Osteoblast (primary cell): ENCODE measurements at regions not wholly inside any gene's neighbourhood (a gene's known extent, or its start where the extent isn't known, plus 50 kb on each side); places are given as distances from the start of the nearest gene placed in this dataset.
"Not testable (repeated sequence)": the region's sequence is repeated elsewhere in the genome, so short reads cannot be mapped to it uniquely, and the experiment has no call there.

Experiments
- DNase-seq: peaks from one replicate; pipeline ENCODE4 v3.0.0; 2011; ENCODE audit warnings: low spot score, mixed read lengths; ENCODE audit not compliant: insufficient read length; ENCODE audit errors: missing footprints
- H2AFZ ChIP-seq: 2 replicates; pipeline ENCODE4 v1.6.0; 2011; ENCODE audit warnings: mild to moderate bottlenecking, low read length
- H3K27ac ChIP-seq: 2 replicates; pipeline ENCODE4 v1.5.1; 2011; ENCODE audit warnings: mild to moderate bottlenecking, low read depth, low read length, moderate library complexity
- H3K27me3 ChIP-seq: 2 replicates; pipeline ENCODE4 v1.6.0; 2012; ENCODE audit warnings: mild to moderate bottlenecking, control low read depth, inconsistent platforms, low read length, moderate library complexity; ENCODE audit not compliant: insufficient read depth
- H3K36me3 ChIP-seq: 2 replicates; pipeline ENCODE4 v1.5.1; 2011; ENCODE audit warnings: mild to moderate bottlenecking, low read length, control low read depth, moderate library complexity; ENCODE audit not compliant: insufficient read depth
- H3K4me1 ChIP-seq: 2 replicates; pipeline ENCODE4 v1.5.1; 2011; ENCODE audit warnings: mild to moderate bottlenecking, low read length, control low read depth, moderate library complexity; ENCODE audit not compliant: insufficient read depth
- H3K4me2 ChIP-seq: 2 replicates; pipeline ENCODE4 v1.6.0; 2011; ENCODE audit warnings: mild to moderate bottlenecking, low read length; ENCODE audit not compliant: insufficient read depth
- H3K4me3 ChIP-seq: fragments of 200-600 bp; sonication (generic); 3 replicates; pipeline ENCODE4 v1.5.1; 2012; ENCODE audit warnings: mild to moderate bottlenecking, low read length, inconsistent platforms; ENCODE audit not compliant: insufficient read depth
- H3K79me2 ChIP-seq: 2 replicates; pipeline ENCODE4 v1.6.0; 2012; ENCODE audit warnings: mild to moderate bottlenecking, low read length, control low read depth, inconsistent platforms; ENCODE audit not compliant: insufficient read depth
- H3K9me3 ChIP-seq: 2 replicates; pipeline ENCODE4 v1.5.1; 2011; ENCODE audit warnings: low read depth, low read length, control low read depth
- H4K20me1 ChIP-seq: 2 replicates; pipeline ENCODE4 v1.6.0; 2012; ENCODE audit warnings: mild to moderate bottlenecking, low read length, control low read depth; ENCODE audit not compliant: insufficient read depth
- CTCF ChIP-seq: IDR thresholded peaks from 2 replicates; pipeline ENCODE4 v1.5.1; 2011; ENCODE audit warnings: mild to moderate bottlenecking, low read depth, low read length, moderate library complexity; ENCODE audit errors: extremely low read depth

DNA sequence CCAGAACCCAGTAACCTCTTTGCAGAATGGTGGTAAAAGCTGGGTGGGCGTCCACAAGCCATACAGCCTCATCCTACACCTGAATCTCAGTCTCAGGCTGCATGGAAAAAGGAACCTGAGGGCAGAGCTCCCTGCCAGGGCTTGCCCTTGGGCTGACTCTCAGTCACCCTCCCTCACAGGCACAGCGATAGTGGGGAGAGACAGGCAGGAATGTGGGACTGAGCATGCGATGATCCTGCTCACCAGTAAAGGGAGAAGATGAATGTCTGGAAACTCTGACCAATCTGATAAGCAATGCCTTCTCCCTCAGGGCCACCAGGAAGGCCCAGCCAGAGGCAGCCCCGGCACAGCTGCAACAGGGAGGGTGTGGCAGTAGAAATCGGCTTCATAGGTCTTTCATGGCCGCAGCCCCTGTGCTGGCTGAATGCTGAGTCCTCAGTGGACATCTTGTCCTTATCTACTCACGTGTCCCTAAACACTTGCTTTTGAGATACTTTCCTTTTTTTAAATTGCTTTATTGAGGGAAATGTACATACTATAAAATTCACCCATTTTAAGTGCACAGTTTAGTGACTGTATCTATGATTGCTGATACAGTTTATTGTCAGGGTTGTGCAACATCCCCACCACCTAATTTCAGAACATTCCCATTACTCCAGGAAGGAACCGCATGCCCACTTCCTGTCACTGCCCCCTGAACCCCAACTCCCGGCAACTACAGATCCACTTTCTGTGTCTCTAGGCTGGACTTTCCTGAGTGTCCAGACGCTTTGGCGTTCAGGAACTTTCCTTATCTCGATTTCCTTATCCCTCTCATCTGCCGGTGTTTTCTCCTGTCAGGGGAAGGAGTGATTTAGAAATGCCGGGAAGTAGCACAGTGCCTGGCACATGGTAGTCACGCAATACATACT is 258.1 kb downstream of the PCNX1 start:
- Histone ChIP-seq H3K36me3 (no peaks in the 10 kb centered on the region), H2AFZ (peak overlapping the region; percentile 6), H3K9me3 (no peaks in the 10 kb centered on the region), H3K79me2 (no peaks in the 10 kb centered on the region), H3K4me2 (no peak overlapping the region), H3K27me3 (no peaks in the 10 kb centered on the region), H4K20me1 (no peaks in the 10 kb centered on the region), H3K27ac (no peak overlapping the region), H3K4me1 (peaks cover 5% of the 10 kb centered on the region), H3K4me3 (no peak overlapping the region)
- no peak for TF ChIP-seq CTCF
- no peak for DNase-seq

GRCh38 chr14:71166180-71166837 is 259.1 kb downstream of the PCNX1 start:
- Histone ChIP-seq H3K4me3 (no peak overlapping the region), H4K20me1 (no peaks in the 10 kb centered on the region), H3K27ac (peak overlapping the region; percentile 15), H2AFZ (no peak overlapping the region), H3K9me3 (no peaks in the 10 kb centered on the region), H3K36me3 (no peaks in the 10 kb centered on the region), H3K27me3 (no peaks in the 10 kb centered on the region), H3K4me2 (no peak overlapping the region), H3K4me1 (peaks cover 5% of the 10 kb centered on the region), H3K79me2 (no peaks in the 10 kb centered on the region)
- peak; percentile 96 for TF ChIP-seq CTCF
- DNase-seq: peak; percentile 98

DNA sequence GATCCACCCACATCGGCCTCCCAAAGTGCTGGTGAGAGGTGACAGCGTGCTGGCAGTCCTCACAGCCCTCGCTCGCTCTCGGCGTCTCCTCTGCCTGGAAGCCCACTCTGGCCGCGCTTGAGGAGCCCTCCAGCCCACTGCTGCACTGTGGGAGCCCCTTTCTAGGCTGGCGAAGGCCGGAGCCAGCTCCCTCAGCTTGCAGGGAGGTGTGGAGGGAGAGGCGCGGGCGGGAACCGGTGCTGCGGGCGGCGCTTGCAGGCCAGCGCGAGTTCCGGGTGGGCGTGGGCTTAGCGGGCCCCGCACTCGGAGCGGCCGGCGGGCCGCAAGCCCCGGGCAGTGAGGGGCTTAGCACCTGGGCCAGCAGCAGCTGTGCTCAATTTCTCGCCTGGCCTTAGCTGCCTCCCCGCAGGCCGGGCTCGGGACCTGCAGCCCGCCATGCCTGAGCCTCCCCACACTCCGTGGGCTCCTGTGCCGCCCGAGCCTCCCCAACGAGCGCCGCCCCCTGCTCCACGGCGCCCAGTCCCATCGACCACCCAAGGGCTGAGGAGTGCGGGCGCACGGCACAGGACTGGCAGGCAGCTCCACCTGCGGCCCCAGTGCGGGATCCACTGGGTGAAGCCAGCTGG is 260.2 kb downstream of the PCNX1 start:
- not testable (repeated sequence) for H3K36me3 ChIP-seq, H3K27ac ChIP-seq, H3K4me1 ChIP-seq, H3K4me2 ChIP-seq, H3K79me2 ChIP-seq, H2AFZ ChIP-seq, H3K4me3 ChIP-seq, DNase-seq, H4K20me1 ChIP-seq, H3K27me3 ChIP-seq, H3K9me3 ChIP-seq

DNA sequence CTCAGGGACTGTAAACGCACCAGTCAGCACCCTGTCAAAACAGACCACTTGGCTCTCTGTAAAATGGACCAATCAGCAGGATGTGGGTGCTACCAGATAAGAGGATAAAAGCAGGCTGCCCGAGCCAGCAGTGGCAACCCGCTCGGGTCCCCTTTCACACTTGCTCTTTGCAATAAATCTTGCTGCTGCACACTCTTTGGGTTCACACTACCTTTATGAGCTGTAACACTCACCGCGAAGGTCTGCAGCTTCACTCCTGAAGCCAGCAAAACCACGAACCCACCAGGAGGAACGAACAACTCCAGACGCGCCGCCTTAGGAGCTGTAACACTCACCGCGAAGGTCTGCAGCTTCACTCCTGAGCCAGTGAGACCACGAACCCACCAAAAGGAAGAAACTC is 260.9 kb downstream of the PCNX1 start:
- H3K79me2 ChIP-seq, H3K27me3 ChIP-seq, DNase-seq, H2AFZ ChIP-seq, H4K20me1 ChIP-seq, H3K36me3 ChIP-seq, H3K4me3 ChIP-seq, H3K27ac ChIP-seq, H3K4me1 ChIP-seq, H3K4me2 ChIP-seq, H3K9me3 ChIP-seq: not testable (repeated sequence)
